Spleen (tissue), 11 donors: ENCODE measurements at regions not wholly inside any gene's neighbourhood (a gene's known extent, or its start where the extent isn't known, plus 50 kb on each side); places are given as distances from the start of the nearest gene placed in this dataset.

Experiments
- DNase-seq: peaks from one replicate; pipeline ENCODE4 v3.0.0-alpha.2; 2020
- H3K27ac ChIP-seq, 8 donors: fragments of 200-600 bp; sonication (generic) in 7 of 8; 1 replicate in 4 of 8; 2 replicates in 4 of 8; pipeline versions ENCODE4 v1.5.0 to v1.8.0; 2016 to 2021; ENCODE audit warnings: inconsistent platforms in 4 of 8, mild to moderate bottlenecking in 4 of 8, moderate library complexity in 1 of 8
- H3K27me3 ChIP-seq, 7 donors: fragments of 200-600 bp; sonication (generic) in 6 of 7; replicated peaks in 1 of 7; 1 replicate in 4 of 7; 2 replicates in 3 of 7; pipeline versions ENCODE4 v1.5.0 to v1.8.0; 2016 to 2021; ENCODE audit warnings: inconsistent platforms in 3 of 7, mild to moderate bottlenecking in 1 of 7
- H3K36me3 ChIP-seq, 6 donors: fragments of 200-600 bp; sonication (generic) in 5 of 6; 1 replicate in 4 of 6; 2 replicates in 2 of 6; pipeline versions ENCODE4 v1.5.0 to v1.8.0; 2016 to 2021; ENCODE audit warnings: inconsistent platforms in 2 of 6
- H3K4me1 ChIP-seq, 6 donors: fragments of 200-600 bp; sonication (generic) in 5 of 6; 1 replicate in 3 of 6; 2 replicates in 3 of 6; pipeline versions ENCODE4 v1.5.0 to v1.8.0; 2016 to 2021; ENCODE audit warnings: inconsistent platforms in 3 of 6
- H3K4me3 ChIP-seq, 8 donors: fragments of 200-600 bp; sonication (generic) in 7 of 8; 1 replicate in 4 of 8; 2 replicates in 4 of 8; pipeline versions ENCODE4 v1.5.0 to v1.8.0; 2016 to 2021; ENCODE audit warnings: inconsistent platforms in 4 of 8, mild to moderate bottlenecking in 4 of 8, moderate library complexity in 2 of 8
- H3K9me3 ChIP-seq, 8 donors: fragments of 200-600 bp; sonication (generic) in 7 of 8; 1 replicate in 4 of 8; 2 replicates in 4 of 8; pipeline versions ENCODE4 v1.5.0 to v1.8.0; 2016 to 2021; ENCODE audit warnings: inconsistent platforms in 4 of 8
- POLR2A ChIP-seq, 3 donors: fragments of 450-650 bp; IDR thresholded peaks; one replicate each; pipeline ENCODE4 v1.5.1; 2017; ENCODE audit warnings: antibody characterized with exemption in 3 of 3, mild to moderate bottlenecking in 1 of 3
- POLR2AphosphoS5 ChIP-seq, 3 donors: sonication (generic); formaldehyde crosslinking; IDR thresholded peaks; one replicate each; pipeline ENCODE4 v1.5.1; 2017; ENCODE audit warnings: antibody characterized with exemption in 3 of 3
- WGBS, 5 donors: extraction: QIAGEN DNeasy Blood & Tissue Kit in 3 of 5; methylation state at CpG; one replicate each; pipeline versions ENCODE4 v1.1.5 to v1.1.7; 2013 to 2018; 5-methylcytosine and 5-hydroxymethylcytosine counted together
- intact Hi-C: fragments of 100-400 bp; cut with DNase I; formaldehyde crosslinking; loops from one replicate; pipeline ENCODE4 v1.15.0; 2023; ENCODE audit warnings: low total_unique reads
- TF ChIP-seq, protein P1 (sequence below), 11 experiments: fragments of 200-600 bp in 7 of 11; fragments of 450-650 bp in 4 of 11; sonication (generic) in 4 of 11; IDR thresholded peaks in 8 of 11; conservative IDR thresholded peaks in 3 of 11; 1 replicate in 7 of 11; 2 replicates in 4 of 11; pipeline versions ENCODE4 v1.4.0 to v1.8.0; 2016 to 2021; ENCODE audit warnings: antibody characterized with exemption in 11 of 11, inconsistent platforms in 4 of 11, mild to moderate bottlenecking in 1 of 11
- donor health status: healthy with polysubstance abuse.
- donor health status: DM: no; HTN: no; CAD: no; lungs with moderate emphysema.
- donor health status: DM: no; HTN: no; CAD: no.
- donor health status: Bipolar disorder and iron deficiency.
- donor health status: healthy.
- donor health status: DM: no; HTN: no; CAD: no.
- donor health status: DM: yes; HTN: yes; CAD: no.

DNA sequence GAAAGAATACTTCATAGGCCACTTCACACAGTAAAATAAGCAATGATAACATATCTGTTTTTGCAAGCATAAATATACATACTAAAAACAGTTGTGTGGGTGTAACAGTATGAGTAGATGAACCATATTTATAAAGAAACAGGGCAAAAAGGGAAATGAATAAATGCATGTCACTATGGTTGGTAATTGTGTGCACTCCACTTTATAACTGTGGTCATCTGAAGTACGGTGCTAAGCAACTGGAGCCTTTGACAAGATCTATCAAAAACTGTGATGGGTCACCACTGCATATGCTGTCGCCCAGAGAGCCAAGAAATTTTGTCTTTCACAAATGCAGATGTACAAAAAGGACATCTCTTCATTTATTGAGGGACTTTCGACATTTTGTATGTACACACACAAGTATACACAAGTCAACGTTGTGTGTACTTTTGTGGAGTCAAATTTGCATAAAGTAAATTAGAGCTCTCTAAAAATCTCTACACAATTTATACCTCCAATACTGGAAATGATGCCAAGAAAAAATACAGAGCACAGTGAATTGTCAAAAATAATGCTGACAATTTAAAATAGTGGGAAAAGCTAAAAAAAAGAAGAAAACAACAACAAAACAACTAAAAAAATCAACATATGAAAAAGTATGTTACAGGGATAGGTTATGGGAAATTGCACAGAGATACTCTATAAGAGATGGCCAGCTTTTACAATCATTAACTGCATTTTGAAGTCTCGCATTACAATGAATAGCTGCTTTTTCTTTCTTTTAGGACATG, 123.1 kb upstream of the ENPEP start:
- no peaks in the 10 kb centered on the region for H3K9me3 ChIP-seq
- intact Hi-C loops: no loop called here
- no peaks in the 10 kb centered on the region for H3K4me1 ChIP-seq
- no peak overlapping the region for H3K27ac ChIP-seq
- 77 to 85% (median 80%) methylated on average over 5 of the region's 5 CpGs for WGBS, 5 donors
- no peak for DNase-seq
- H3K27me3 ChIP-seq: peaks cover 0 to 13% (median 0%) of the 10 kb centered on the region in 7 donors
- TF ChIP-seq POLR2A (IDR thresholded peaks at IDR 0.05) (no peak), POLR2AphosphoS5 (IDR thresholded peaks at IDR 0.05) (no peak)
- TF ChIP-seq, protein P1, sequence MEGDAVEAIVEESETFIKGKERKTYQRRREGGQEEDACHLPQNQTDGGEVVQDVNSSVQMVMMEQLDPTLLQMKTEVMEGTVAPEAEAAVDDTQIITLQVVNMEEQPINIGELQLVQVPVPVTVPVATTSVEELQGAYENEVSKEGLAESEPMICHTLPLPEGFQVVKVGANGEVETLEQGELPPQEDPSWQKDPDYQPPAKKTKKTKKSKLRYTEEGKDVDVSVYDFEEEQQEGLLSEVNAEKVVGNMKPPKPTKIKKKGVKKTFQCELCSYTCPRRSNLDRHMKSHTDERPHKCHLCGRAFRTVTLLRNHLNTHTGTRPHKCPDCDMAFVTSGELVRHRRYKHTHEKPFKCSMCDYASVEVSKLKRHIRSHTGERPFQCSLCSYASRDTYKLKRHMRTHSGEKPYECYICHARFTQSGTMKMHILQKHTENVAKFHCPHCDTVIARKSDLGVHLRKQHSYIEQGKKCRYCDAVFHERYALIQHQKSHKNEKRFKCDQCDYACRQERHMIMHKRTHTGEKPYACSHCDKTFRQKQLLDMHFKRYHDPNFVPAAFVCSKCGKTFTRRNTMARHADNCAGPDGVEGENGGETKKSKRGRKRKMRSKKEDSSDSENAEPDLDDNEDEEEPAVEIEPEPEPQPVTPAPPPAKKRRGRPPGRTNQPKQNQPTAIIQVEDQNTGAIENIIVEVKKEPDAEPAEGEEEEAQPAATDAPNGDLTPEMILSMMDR (IDR thresholded peaks at IDR 0.05 in 8 of 11, conservative IDR thresholded peaks at IDR 0.05 in 3 of 11): no peak
- H3K4me3 ChIP-seq: no peak overlapping the region
- H3K36me3 ChIP-seq: no peaks in the 10 kb centered on the region

DNA sequence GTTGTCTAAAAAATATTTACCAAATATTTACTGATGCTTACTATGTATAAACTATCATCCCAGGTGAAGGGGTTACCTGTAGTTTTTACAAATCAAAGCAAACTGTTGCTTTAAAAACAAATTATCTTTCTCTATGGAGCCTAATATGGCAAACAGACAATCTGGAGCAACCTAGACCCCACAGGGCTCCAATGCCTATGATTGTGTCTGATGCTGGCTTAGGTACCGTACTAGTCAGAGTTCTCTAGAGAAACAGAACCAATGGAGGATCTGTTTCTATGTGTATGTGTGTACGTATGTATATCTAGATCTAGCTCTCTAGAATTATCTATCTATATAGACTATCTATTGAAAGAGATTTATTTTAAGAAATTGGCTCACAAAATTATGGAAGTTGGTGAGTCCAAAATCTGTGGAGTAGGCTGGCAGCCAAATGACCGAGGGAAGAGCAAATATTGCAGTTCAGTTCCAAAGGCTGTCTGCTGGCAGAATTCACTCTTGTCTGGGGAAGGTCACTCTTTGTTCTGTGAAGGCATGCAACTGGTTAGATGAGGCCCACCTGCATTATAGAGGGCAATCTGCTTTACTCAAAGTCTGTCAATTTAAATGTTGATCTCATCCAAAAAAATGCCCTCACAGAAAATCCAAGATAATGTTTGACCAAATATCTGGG, 127.1 kb upstream of the ENPEP start:
- 80 to 90% (median 89%) methylated on average over 3 of the region's 3 CpGs for WGBS, 5 donors

DNA sequence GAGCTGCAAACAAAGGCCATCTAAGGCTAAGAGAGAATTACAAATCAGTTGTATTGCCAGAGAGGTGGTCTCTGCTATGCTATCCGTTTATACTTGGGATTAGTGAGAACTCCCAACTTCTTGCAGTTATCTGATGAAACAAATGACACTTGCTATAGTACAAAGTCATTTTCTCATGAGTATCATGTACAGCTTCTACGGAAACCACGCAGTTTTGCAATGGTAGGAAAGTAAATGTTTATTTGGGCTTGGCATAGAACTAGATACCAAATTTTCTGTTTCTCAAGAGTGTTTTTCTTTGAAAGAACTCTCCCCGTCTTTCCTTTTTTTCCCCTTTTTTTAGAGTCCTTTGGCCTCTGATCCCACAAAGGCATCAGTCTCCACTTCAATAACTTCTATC, 128.2 kb upstream of the ENPEP start:
- WGBS, 5 donors: 59 to 89% (median 75%) methylated on average over 4 of the region's 4 CpGs
- no peaks in the 10 kb centered on the region for H3K36me3 ChIP-seq
- intact Hi-C loops: no loop called here
- no peak overlapping the region for H3K27ac ChIP-seq
- H3K4me1 ChIP-seq: no peaks in the 10 kb centered on the region
- peaks cover 0 to 13% (median 0%) of the 10 kb centered on the region in 7 donors for H3K27me3 ChIP-seq
- TF ChIP-seq, protein P1 (IDR thresholded peaks at IDR 0.05 in 8 of 11, conservative IDR thresholded peaks at IDR 0.05 in 3 of 11): no peak
- no peak for TF ChIP-seq POLR2AphosphoS5 (IDR thresholded peaks at IDR 0.05)
- TF ChIP-seq POLR2A (IDR thresholded peaks at IDR 0.05): no peak
- H3K4me3 ChIP-seq: no peak overlapping the region
- no peak for DNase-seq
- H3K9me3 ChIP-seq: peaks cover 0 to 8% (median 0%) of the 10 kb centered on the region in 8 donors

More for the DNA sequence above, 127.1 kb upstream of the ENPEP start:
- intact Hi-C loops: no loop called here
- Histone ChIP-seq H3K36me3 (no peaks in the 10 kb centered on the region), H3K27ac (no peak overlapping the region), H3K4me1 (no peaks in the 10 kb centered on the region), H3K4me3 (no peak overlapping the region), H3K27me3 (peaks cover 0 to 13% (median 0%) of the 10 kb centered on the region in 7 donors), H3K9me3 (no peaks in the 10 kb centered on the region)
- DNase-seq: no peak
- no peak for TF ChIP-seq POLR2AphosphoS5 (IDR thresholded peaks at IDR 0.05)
- TF ChIP-seq POLR2A (IDR thresholded peaks at IDR 0.05): no peak
- TF ChIP-seq, protein P1 (IDR thresholded peaks at IDR 0.05 in 8 of 11, conservative IDR thresholded peaks at IDR 0.05 in 3 of 11): no peak

DNA sequence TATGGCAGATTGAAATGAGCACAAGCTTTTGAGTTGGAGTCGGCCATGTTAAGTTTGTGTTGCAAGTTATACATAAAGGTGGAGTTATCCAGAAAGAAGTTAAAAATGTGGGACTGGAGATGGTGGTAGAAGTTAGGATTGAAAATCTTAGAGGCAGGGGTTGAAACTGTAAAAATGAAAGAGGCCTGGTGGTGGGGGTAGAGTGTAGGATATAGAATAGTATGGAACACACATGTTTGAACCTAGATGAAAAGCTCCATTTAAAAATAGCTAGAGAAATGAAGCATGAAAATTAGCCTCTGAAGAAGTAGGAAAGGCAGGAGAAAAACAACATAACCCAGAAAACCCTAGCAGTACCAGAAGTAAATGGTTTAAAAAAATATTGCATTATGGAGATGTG, 131.8 kb upstream of the ENPEP start:
- intact Hi-C loops: no loop called here
- Histone ChIP-seq H3K9me3 (peaks cover 0 to 9% (median 0%) of the 10 kb centered on the region in 8 donors), H3K36me3 (no peaks in the 10 kb centered on the region), H3K27me3 (peaks cover 0 to 5% (median 0%) of the 10 kb centered on the region in 7 donors), H3K4me3 (no peak overlapping the region), H3K27ac (no peak overlapping the region), H3K4me1 (no peaks in the 10 kb centered on the region)
- TF ChIP-seq POLR2A (IDR thresholded peaks at IDR 0.05) (no peak), POLR2AphosphoS5 (IDR thresholded peaks at IDR 0.05) (no peak)
- TF ChIP-seq, protein P1 (IDR thresholded peaks at IDR 0.05 in 8 of 11, conservative IDR thresholded peaks at IDR 0.05 in 3 of 11): peak in 3 of 11 experiments; percentile 19 to 27 (median 22)
- 88 to 96% (median 93%) methylated on average over 1 of the region's 1 CpG for WGBS, 5 donors
- DNase-seq: no peak
